Skeletal muscle tissue (tissue), 3 donors: ENCODE measurements at regions not wholly inside any gene's neighbourhood (a gene's known extent, or its start where the extent isn't known, plus 50 kb on each side); places are given as distances from the start of the nearest gene placed in this dataset.
"Not testable (repeated sequence)": the region's sequence is repeated elsewhere in the genome, so short reads cannot be mapped to it uniquely, and the experiment has no call there.

Experiments used
- H3K27ac ChIP-seq: one replicate; pipeline ENCODE4 v1.7.0; 2013; ENCODE audit warnings: mild to moderate bottlenecking, low read depth, low read length, inconsistent platforms
- H3K27me3 ChIP-seq, 3 donors: one replicate each; pipeline ENCODE4 v1.7.0; 2013; ENCODE audit warnings: low read length in 3 of 3; ENCODE audit not compliant: control insufficient read depth in 3 of 3, insufficient read depth in 3 of 3
- H3K36me3 ChIP-seq, 3 donors: one replicate each; pipeline ENCODE4 v1.7.0; 2013; ENCODE audit warnings: low read length in 3 of 3; ENCODE audit not compliant: control insufficient read depth in 3 of 3, insufficient read depth in 3 of 3
- H3K4me1 ChIP-seq, 3 donors: one replicate each; pipeline ENCODE4 v1.7.0; 2013; ENCODE audit warnings: low read length in 3 of 3, mild to moderate bottlenecking in 3 of 3; ENCODE audit not compliant: control insufficient read depth in 3 of 3, insufficient read depth in 3 of 3
- H3K4me3 ChIP-seq, 3 donors: one replicate each; pipeline ENCODE4 v1.7.0; 2013; ENCODE audit warnings: low read length in 3 of 3
- H3K9ac ChIP-seq, 3 donors: one replicate each; pipeline ENCODE4 v1.7.0; 2013; ENCODE audit warnings: low read length in 3 of 3, mild to moderate bottlenecking in 3 of 3, moderate library complexity in 2 of 3, low read depth in 1 of 3
- H3K9me3 ChIP-seq, 3 donors: one replicate each; pipeline ENCODE4 v1.7.0; 2013; ENCODE audit warnings: low read length in 3 of 3; ENCODE audit not compliant: control insufficient read depth in 3 of 3
- donor health status: Osteomylitis.

DNA sequence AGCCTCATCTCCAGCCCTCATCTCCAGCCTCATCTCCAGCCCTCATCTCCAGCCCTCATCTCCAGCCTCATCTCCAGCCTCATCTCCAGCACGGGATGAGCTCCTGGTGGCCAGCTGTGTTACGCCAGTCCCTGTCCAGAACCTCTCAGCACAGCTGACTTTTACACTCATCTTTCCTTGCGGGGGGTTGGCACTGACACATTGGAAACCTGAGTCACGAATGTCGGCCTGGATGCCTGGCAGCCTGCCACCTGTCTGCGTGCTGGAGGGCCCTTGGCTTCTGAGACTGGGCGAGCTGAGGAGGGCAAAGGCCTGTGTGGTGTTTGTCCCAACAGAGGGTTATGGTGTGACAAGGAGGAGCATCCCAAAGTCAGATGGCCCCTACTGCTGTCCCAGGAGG is 66.1 kb upstream of the HGFAC start:
- Histone ChIP-seq H3K4me1 (peaks cover 0 to 19% (median 13%) of the 10 kb centered on the region in 3 donors), H3K27ac (no peak overlapping the region)

GRCh38 chr4:3376266-3376665 is 65.5 kb upstream of the HGFAC start:
- Histone ChIP-seq H3K4me3 (no peak overlapping the region), H3K4me1 (peaks cover 0 to 17% (median 11%) of the 10 kb centered on the region in 3 donors), H3K9me3 (no peaks in the 10 kb centered on the region), H3K27me3 (no peaks in the 10 kb centered on the region), H3K36me3 (peaks cover 0 to 2% (median 0%) of the 10 kb centered on the region in 3 donors), H3K9ac (peak overlapping the region in 2 of 3 donors; percentile 21 to 33), H3K27ac (no peak overlapping the region)

More for the DNA sequence above, 66.1 kb upstream of the HGFAC start:
- no peak overlapping the region for H3K9ac ChIP-seq
- H3K9me3 ChIP-seq = no peaks in the 10 kb centered on the region
- peaks cover 0 to 2% (median 0%) of the 10 kb centered on the region in 3 donors for H3K36me3 ChIP-seq
- H3K27me3 ChIP-seq = no peaks in the 10 kb centered on the region
- H3K4me3 ChIP-seq = no peak overlapping the region

DNA sequence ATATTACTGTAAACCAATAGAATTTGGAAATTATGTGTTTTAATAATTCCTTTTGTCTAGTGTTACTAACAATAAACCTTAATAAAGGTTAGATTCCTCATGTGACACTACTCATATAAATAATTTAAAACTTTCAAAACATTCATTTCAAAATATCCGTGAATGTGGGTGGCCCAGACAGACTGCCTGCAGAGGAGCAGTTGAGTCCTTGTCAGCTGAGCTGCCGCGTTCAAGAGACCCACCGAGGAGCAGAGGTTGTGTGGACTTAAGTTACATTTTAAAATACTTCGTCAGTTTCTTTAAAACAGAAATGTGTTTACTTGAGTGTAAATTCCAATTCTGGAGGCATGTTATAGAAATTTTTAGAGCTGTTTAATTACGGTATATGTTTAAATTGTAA is 64.2 kb upstream of the HGFAC start:
- Histone ChIP-seq H3K27ac (no peak overlapping the region), H3K27me3 (no peaks in the 10 kb centered on the region), H3K4me3 (no peak overlapping the region), H3K36me3 (peaks cover 0 to 2% (median 0%) of the 10 kb centered on the region in 3 donors), H3K9me3 (no peaks in the 10 kb centered on the region), H3K4me1 (peaks cover 0 to 12% (median 11%) of the 10 kb centered on the region in 3 donors), H3K9ac (no peak overlapping the region)

- H3K27ac ChIP-seq, H3K36me3 ChIP-seq, H3K9ac ChIP-seq, H3K27me3 ChIP-seq, H3K9me3 ChIP-seq, H3K4me3 ChIP-seq: not testable (repeated sequence)
- H3K4me1 ChIP-seq = peaks cover 0 to 12% (median 11%) of the 10 kb centered on the region in 3 donors
These were observed 61.4 kb upstream of the HGFAC start for GRCh38 chr4:3380336-3380735.

DNA sequence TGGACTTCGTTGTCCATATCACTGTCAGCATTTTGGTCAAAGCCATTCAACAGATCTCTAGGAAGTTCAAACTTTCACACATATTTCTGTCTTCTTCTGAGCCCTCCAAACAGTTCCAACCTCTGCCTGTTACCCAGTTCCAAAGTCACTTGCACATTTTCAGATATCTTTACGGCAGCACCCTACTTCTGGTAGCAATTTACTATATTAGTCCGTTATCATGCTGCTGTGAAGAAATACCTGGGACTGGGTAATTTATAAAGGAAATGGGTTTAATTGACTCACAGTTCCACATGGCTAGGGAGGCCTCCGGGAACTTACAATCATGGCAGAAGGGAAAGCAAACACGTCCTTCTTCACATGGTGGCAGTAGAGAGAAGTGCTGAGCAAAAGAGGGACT is 60.6 kb upstream of the HGFAC start:
- not testable (repeated sequence) for H3K36me3 ChIP-seq, H3K9ac ChIP-seq, H3K27me3 ChIP-seq, H3K4me3 ChIP-seq, H3K27ac ChIP-seq, H3K9me3 ChIP-seq
- peaks cover 3 to 10% (median 8%) of the 10 kb centered on the region in 3 donors for H3K4me1 ChIP-seq

DNA sequence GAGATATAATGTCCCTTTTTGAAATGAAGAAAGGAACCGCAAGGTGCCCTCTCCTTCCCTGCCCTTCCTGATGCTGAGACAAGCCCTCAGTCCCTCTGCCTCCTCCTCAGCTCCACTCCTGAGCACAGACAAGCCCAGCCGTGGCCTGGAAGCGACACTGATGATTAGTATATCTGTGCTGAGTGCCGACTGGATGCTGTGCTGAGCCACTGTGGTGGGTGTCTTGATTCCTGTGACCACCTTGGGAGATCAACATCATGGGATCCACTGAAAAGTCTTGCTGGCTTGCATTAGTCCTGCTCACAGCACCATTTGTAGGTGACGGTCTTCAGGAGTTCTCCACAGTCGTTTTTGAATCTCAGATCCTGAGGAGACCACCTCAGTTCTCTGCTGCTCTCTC is 59.5 kb upstream of the HGFAC start:
- Histone ChIP-seq H3K27me3 (no peaks in the 10 kb centered on the region), H3K36me3 (no peaks in the 10 kb centered on the region), H3K4me1 (peaks cover 4 to 9% (median 8%) of the 10 kb centered on the region in 3 donors), H3K9ac (no peak overlapping the region), H3K9me3 (no peaks in the 10 kb centered on the region), H3K4me3 (no peak overlapping the region), H3K27ac (no peak overlapping the region)

- H3K27ac ChIP-seq = peak overlapping the region; percentile 31
- H3K27me3 ChIP-seq = no peaks in the 10 kb centered on the region
- no peak overlapping the region for H3K9ac ChIP-seq
- H3K4me1 ChIP-seq = peaks cover 14 to 20% (median 17%) of the 10 kb centered on the region in 3 donors
- H3K4me3 ChIP-seq = no peak overlapping the region
- no peaks in the 10 kb centered on the region for H3K9me3 ChIP-seq
- H3K36me3 ChIP-seq = no peaks in the 10 kb centered on the region
These were observed 57.4 kb upstream of the HGFAC start for GRCh38 chr4:3384391-3384770.

DNA sequence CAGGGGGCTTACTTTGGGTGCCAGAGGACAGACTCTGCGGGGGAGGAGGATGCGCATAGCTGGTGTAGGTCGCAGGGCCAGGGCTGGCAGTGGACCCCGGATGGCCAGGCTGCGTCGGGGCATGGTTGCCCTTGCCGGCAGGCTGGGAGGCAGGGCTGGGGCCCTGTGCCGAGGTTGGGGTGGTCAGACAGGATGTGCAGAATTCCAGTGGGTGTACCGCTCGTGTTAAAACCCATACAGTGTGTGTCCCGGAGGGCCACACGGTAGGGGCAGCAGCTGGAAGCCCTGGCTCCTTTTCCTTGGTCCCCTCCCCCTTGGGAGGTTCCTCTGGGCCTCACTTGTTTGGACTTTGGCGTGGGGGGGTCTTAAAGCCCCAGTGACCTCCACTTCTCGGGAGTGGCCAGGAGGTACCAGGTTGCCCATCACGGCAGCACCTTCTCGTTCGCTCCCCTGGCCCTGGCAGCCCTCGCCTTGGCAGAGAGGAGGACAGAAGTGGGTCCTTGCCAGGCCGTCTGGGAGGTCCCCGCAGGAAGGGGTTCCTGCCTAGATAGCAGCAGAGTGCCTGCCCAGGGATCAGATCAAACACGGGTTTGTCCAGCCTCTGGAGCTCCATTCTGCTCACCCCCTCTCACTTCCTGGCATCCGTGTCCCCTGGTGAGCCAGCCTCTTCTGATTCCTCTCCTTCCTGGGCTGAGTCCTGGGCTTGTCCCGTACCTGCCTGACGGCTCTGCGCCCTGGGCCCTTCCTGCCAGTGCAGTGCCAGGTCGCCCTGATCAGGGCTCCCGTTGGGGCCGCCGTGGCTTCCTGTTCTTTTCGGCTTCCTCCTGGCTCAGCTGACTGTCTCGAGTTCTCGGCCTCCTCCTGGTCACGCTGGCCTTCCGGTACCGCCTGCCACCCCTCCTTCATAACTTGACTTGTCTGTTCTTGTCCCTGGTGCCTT is 56.7 kb upstream of the HGFAC start:
- Histone ChIP-seq H3K4me1 (peaks cover 17 to 26% (median 17%) of the 10 kb centered on the region in 3 donors), H3K36me3 (no peaks in the 10 kb centered on the region), H3K9ac (peak overlapping the region in 1 of 3 donors; percentile 2), H3K4me3 (peak overlapping the region in 1 of 3 donors; percentile 52), H3K27me3 (no peaks in the 10 kb centered on the region), H3K9me3 (no peaks in the 10 kb centered on the region), H3K27ac (peak overlapping the region; percentile 31)

DNA sequence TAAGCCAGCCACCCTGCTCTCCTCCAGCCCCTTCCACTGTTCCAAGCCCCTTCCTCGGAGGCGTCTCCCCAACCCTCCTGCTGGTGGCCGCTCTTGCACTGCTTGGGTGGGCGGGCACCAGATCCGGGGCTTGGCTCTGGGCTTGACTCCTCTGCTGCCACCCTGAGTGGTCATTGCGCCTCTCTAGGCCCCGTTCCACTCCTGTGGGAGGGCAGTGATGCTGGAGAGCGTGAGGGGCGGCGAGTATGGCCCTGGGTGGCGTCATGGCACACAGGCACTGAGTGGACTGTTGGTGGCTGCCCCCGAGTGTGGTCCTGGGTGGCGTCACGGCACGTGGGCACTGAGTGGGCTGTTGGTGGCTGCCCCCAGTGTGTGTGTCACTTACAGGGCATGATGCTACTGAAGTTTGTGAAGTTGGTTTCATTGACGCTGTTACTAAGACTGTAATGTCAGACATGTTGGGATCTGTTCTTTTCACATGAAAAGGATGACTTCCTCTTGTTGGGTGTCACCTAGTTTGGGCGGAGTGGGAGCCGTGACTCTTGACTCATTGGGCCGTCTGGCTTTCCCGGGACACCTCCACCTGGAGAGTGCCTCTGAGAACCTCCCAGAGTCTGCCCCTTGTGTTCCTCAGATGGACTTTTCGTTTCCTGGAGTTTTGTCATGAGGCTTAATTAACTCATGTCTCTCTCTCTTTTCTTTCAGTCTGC is 55.9 kb upstream of the HGFAC start:
- no peaks in the 10 kb centered on the region for H3K27me3 ChIP-seq
- H3K9ac ChIP-seq = no peak overlapping the region
- H3K36me3 ChIP-seq = no peaks in the 10 kb centered on the region
- no peak overlapping the region for H3K4me3 ChIP-seq
- peak overlapping the region; percentile 31 for H3K27ac ChIP-seq
- H3K9me3 ChIP-seq = no peaks in the 10 kb centered on the region
- H3K4me1 ChIP-seq = peaks cover 17 to 27% (median 17%) of the 10 kb centered on the region in 3 donors

DNA sequence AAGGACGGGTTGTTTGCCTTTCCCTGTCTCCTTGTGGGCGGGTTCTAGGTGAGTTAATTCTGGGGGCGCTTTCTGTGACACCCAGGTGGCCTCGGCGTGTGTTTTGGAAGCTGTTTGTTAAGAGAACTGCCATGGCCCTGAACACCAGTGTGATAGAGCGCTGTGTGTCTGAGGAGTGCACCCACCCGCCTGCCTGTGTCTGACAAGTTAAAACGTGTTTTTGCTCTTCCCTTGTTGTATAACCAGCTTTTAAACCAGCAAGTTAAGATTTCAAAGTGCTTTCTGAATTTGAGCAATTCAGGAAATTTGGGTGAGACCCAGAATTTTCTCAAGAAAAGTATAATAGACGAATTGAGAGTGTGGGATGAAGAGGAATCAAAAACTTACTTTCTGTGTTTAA is 55.2 kb upstream of the HGFAC start:
- no peak overlapping the region for H3K4me3 ChIP-seq
- H3K27ac ChIP-seq = no peak overlapping the region
- H3K36me3 ChIP-seq = no peaks in the 10 kb centered on the region
- H3K4me1 ChIP-seq = peaks cover 17 to 27% (median 17%) of the 10 kb centered on the region in 3 donors
- H3K27me3 ChIP-seq = no peaks in the 10 kb centered on the region
- no peaks in the 10 kb centered on the region for H3K9me3 ChIP-seq
- no peak overlapping the region for H3K9ac ChIP-seq
